ENCODE measurements at regions not wholly inside any gene's neighbourhood (a gene's known extent, or its start where the extent isn't known, plus 50 kb on each side); places are given as distances from the start of the nearest gene placed in this dataset.

- Histone ChIP-seq H3K9me2 (replicated peaks; ENCODE audit: insufficient read depth, low read length) (no peaks in the 10 kb centered on the region), H3K27me3 (ENCODE audit: low read length) (no peaks in the 10 kb centered on the region), H3K9ac (ENCODE audit: low read length) (no peak overlapping the region), H2AFZ (ENCODE audit: low read depth, low read length, severe bottlenecking) (no peak overlapping the region), H3F3A (ENCODE audit: insufficient read depth) (no peaks in the 10 kb centered on the region), H3K4me2 (ENCODE audit: low read depth, low read length, poor library complexity, severe bottlenecking) (no peak overlapping the region), H4K20me1 (ENCODE audit: low read depth, low read length) (no peaks in the 10 kb centered on the region), H3K27ac (ENCODE audit: low read depth, low read length) (no peak overlapping the region), H3K36me3 (ENCODE audit: low read length) (no peaks in the 10 kb centered on the region), H3K4me3 (ENCODE audit: insufficient read depth, low read length, poor library complexity, severe bottlenecking) (no peak overlapping the region), H3K79me2 (ENCODE audit: insufficient read depth, low read length) (no peaks in the 10 kb centered on the region), H3K9me3 (ENCODE audit: insufficient read depth, low read length) (no peaks in the 10 kb centered on the region)
- TF ChIP-seq EZH2phosphoT487 (conservative IDR thresholded peaks at IDR 0.05; ENCODE audit: low read length) (no peak), CTCF (IDR thresholded peaks at IDR 0.05; ENCODE audit: insufficient read depth, low read length, poor library complexity, severe bottlenecking) (no peak)
Measured at GRCh38 chr2:217614096-217614495, 388.7 kb downstream of the TNS1 start.

- no peak for TF ChIP-seq CTCF (IDR thresholded peaks at IDR 0.05; ENCODE audit: insufficient read depth, low read length, poor library complexity, severe bottlenecking)
- no peak for TF ChIP-seq EZH2phosphoT487 (conservative IDR thresholded peaks at IDR 0.05; ENCODE audit: low read length)
- Histone ChIP-seq H3K9me3 (ENCODE audit: insufficient read depth, low read length) (no peaks in the 10 kb centered on the region), H3K9me2 (replicated peaks; ENCODE audit: insufficient read depth, low read length) (no peaks in the 10 kb centered on the region), H3K27me3 (ENCODE audit: low read length) (no peaks in the 10 kb centered on the region), H3F3A (ENCODE audit: insufficient read depth) (no peaks in the 10 kb centered on the region), H3K36me3 (ENCODE audit: low read length) (no peaks in the 10 kb centered on the region), H4K20me1 (ENCODE audit: low read depth, low read length) (no peaks in the 10 kb centered on the region), H3K4me2 (ENCODE audit: low read depth, low read length, poor library complexity, severe bottlenecking) (no peak overlapping the region), H3K79me2 (ENCODE audit: insufficient read depth, low read length) (no peaks in the 10 kb centered on the region), H3K27ac (ENCODE audit: low read depth, low read length) (no peak overlapping the region), H2AFZ (ENCODE audit: low read depth, low read length, severe bottlenecking) (no peak overlapping the region), H3K4me3 (ENCODE audit: insufficient read depth, low read length, poor library complexity, severe bottlenecking) (no peak overlapping the region), H3K9ac (ENCODE audit: low read length) (no peak overlapping the region)
Measured at GRCh38 chr2:217612920-217613319, 389.9 kb downstream of the TNS1 start.

GRCh38 chr2:217612211-217612610 is 390.6 kb downstream of the TNS1 start:
- Histone ChIP-seq H3F3A (ENCODE audit: insufficient read depth) (no peaks in the 10 kb centered on the region), H4K20me1 (ENCODE audit: low read depth, low read length) (no peaks in the 10 kb centered on the region), H3K4me3 (ENCODE audit: insufficient read depth, low read length, poor library complexity, severe bottlenecking) (no peak overlapping the region), H2AFZ (ENCODE audit: low read depth, low read length, severe bottlenecking) (no peak overlapping the region), H3K27me3 (ENCODE audit: low read length) (no peaks in the 10 kb centered on the region), H3K9me2 (replicated peaks; ENCODE audit: insufficient read depth, low read length) (no peaks in the 10 kb centered on the region), H3K4me2 (ENCODE audit: low read depth, low read length, poor library complexity, severe bottlenecking) (no peak overlapping the region), H3K79me2 (ENCODE audit: insufficient read depth, low read length) (no peaks in the 10 kb centered on the region), H3K9ac (ENCODE audit: low read length) (no peak overlapping the region), H3K9me3 (ENCODE audit: insufficient read depth, low read length) (no peaks in the 10 kb centered on the region), H3K27ac (ENCODE audit: low read depth, low read length) (no peak overlapping the region), H3K36me3 (ENCODE audit: low read length) (no peaks in the 10 kb centered on the region)
- TF ChIP-seq EZH2phosphoT487 (conservative IDR thresholded peaks at IDR 0.05; ENCODE audit: low read length) (no peak), CTCF (IDR thresholded peaks at IDR 0.05; ENCODE audit: insufficient read depth, low read length, poor library complexity, severe bottlenecking) (no peak)

All from SU-DHL-6 (cell line).